ENCODE measurements at regions not wholly inside any gene's neighbourhood (a gene's known extent, or its start where the extent isn't known, plus 50 kb on each side); places are given as distances from the start of the nearest gene placed in this dataset.

DNA sequence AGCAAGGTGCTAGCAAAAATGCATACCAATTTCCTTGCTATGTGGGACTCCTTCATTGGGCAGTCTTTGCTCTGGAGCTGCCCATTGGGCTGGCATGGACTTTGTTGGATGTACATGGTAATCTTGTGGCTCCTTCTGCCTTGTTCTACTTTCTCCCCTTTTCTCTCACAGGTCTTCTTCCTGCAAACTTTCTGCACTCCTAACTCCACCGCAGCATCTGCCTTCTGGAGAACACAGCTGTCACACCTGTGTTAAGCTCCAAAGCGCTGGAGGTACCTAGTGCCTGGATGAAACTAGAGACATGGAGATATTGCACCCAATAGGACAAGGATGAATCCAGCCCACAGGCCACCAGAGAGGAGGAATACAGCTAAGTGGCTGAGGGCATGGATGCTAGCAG lies 60.7 kb upstream of the CCND2 start:
- Histone ChIP-seq H3K27me3 (ENCODE audit: insufficient read depth) (no peaks in the 10 kb centered on the region), H2AFZ (no peak overlapping the region), H3K79me2 (replicated peaks; ENCODE audit: insufficient read depth) (no peaks in the 10 kb centered on the region), H4K20me1 (replicated peaks; ENCODE audit: insufficient read depth) (no peaks in the 10 kb centered on the region), H3K36me3 (ENCODE audit: insufficient read depth) (no peaks in the 10 kb centered on the region), H3K9me2 (ENCODE audit: insufficient read depth) (0 out of 2 replicates have a peak, but pooled peaks cover 4% of the 10 kb centered on the region), H3K27ac (ENCODE audit: low read depth) (no peak overlapping the region), H3K4me2 (no peak overlapping the region), H3F3A (replicated peaks; ENCODE audit: low read depth) (no peaks in the 10 kb centered on the region), H3K4me1 (ENCODE audit: insufficient read depth) (no peaks in the 10 kb centered on the region), H3K4me3 (no peak overlapping the region)
- Mint-ChIP-seq H3K36me3 (ENCODE audit: low read depth) (no peaks in the 10 kb centered on the region; the same call in 2 of the 3 replicates), H3K27ac (no peak overlapping the region), H3K9me3 (no peaks in the 10 kb centered on the region), H3K4me3 (no peak overlapping the region), H3K4me1 (no peaks in the 10 kb centered on the region; the same call in 2 of the 3 replicates), H3K27me3 (ENCODE audit: insufficient read depth, low read depth, poor library complexity) (peaks cover 5% of the 10 kb centered on the region)
- no peak for DNase-seq (ENCODE audit: low spot score)
- TF ChIP-seq ZNF331 (CRISPR knock-in tag; IDR thresholded peaks at IDR 0.05; ENCODE audit: low read depth) (no peak), EZH2 (IDR thresholded peaks at IDR 0.05; ENCODE audit: low read depth, unreplicated experiment) (no peak), REST (IDR thresholded peaks at IDR 0.05; ENCODE audit: unreplicated experiment) (no peak)
- no peak for ATAC-seq

DNA sequence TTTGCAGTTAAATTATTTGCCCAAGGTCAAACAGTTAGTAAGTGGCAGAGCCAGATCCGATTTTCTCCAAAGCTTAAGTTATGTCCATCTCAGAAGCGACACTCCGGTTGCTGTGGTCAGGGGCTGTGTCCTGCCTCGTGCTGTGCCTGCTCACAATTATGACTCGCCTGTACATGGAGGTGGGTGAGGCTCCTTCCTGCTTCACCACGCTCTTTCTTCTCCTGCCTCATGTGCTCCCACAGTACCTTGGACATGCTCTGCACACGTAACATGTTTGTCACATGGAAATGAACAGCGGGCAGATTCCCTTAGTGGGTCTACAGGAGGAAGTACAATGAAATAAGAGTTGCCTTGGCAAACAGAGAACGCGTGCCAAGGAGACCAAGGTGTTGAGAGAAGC lies 62.2 kb upstream of the CCND2 start:
- no peak overlapping the region for H3K27ac Mint-ChIP-seq
- Histone ChIP-seq H3K4me3 (no peak overlapping the region), H3K79me2 (replicated peaks; ENCODE audit: insufficient read depth) (no peaks in the 10 kb centered on the region), H4K20me1 (replicated peaks; ENCODE audit: insufficient read depth) (no peaks in the 10 kb centered on the region), H3K36me3 (ENCODE audit: insufficient read depth) (no peaks in the 10 kb centered on the region), H3K9me2 (ENCODE audit: insufficient read depth) (0 out of 2 replicates have a peak, but pooled peaks cover 4% of the 10 kb centered on the region), H3F3A (replicated peaks; ENCODE audit: low read depth) (no peaks in the 10 kb centered on the region), H2AFZ (no peak overlapping the region), H3K4me2 (no peak overlapping the region), H3K4me1 (ENCODE audit: insufficient read depth) (no peaks in the 10 kb centered on the region; the same call in 1 of the 2 replicates), H3K27ac (ENCODE audit: low read depth) (no peak overlapping the region), H3K27me3 (ENCODE audit: insufficient read depth) (no peaks in the 10 kb centered on the region)
- no peak for DNase-seq (ENCODE audit: low spot score)
- TF ChIP-seq EZH2phosphoT487 (IDR thresholded peaks at IDR 0.05; ENCODE audit: unreplicated experiment) (no peak), REST (IDR thresholded peaks at IDR 0.05; ENCODE audit: unreplicated experiment) (no peak), STAT1 (IDR thresholded peaks at IDR 0.05; ENCODE audit: unreplicated experiment) (no peak), POLR2AphosphoS5 (IDR thresholded peaks at IDR 0.05; ENCODE audit: low read depth) (no peak), ETS1 (IDR thresholded peaks at IDR 0.05) (no peak), NANOG (IDR thresholded peaks at IDR 0.05; ENCODE audit: borderline replicate concordance) (no peak), ZNF331 (CRISPR knock-in tag; IDR thresholded peaks at IDR 0.05; ENCODE audit: low read depth) (no peak), CTCF (conservative IDR thresholded peaks at IDR 0.05; ENCODE audit: low read depth in 2 of 2) (no peak)
- no peaks in the 10 kb centered on the region for H3K27me3 Mint-ChIP-seq (ENCODE audit: insufficient read depth, low read depth, poor library complexity)
- H3K4me3 Mint-ChIP-seq: no peak overlapping the region
- no peaks in the 10 kb centered on the region; the same call in 2 of the 3 replicates for H3K36me3 Mint-ChIP-seq (ENCODE audit: low read depth)
- H3K9me3 Mint-ChIP-seq: no peaks in the 10 kb centered on the region
- H3K4me1 Mint-ChIP-seq: peaks cover 4% of the 10 kb centered on the region; the same call in 2 of the 3 replicates
- no peak for ATAC-seq

Measured in GM23338 (cell line).